ENCODE measurements at regions not wholly inside any gene's neighbourhood (a gene's known extent, or its start where the extent isn't known, plus 50 kb on each side); places are given as distances from the start of the nearest gene placed in this dataset.

DNA sequence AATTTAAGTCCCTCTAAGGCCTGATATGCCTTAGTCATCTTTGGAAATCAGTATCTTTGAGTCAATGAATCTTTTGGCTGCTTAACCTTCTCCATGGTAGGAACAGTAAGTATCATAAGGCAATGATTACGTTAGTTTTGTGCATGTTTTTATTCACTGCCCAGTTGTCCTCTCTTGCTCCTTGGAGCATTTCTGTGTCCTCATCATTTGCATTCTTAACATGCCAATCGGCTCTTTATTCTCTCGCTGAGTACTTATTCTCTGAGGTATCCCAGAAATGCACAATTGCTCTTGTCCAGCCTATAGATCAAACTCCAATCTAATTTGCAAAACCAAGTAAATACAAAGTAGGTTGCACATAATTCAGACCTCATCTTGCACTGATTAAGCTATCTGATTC lies 405.0 kb upstream of the IL12A start:
- TF ChIP-seq CTCF (IDR thresholded peaks at IDR 0.05 in 8 of 11, conservative IDR thresholded peaks at IDR 0.05 in 3 of 11): no peak
- no peak for TF ChIP-seq POLR2A (IDR thresholded peaks at IDR 0.05)

Measured in spleen (tissue), 7 donors.